GM19463 (cell line): ENCODE measurements at regions not wholly inside any gene's neighbourhood (a gene's known extent, or its start where the extent isn't known, plus 50 kb on each side); places are given as distances from the start of the nearest gene placed in this dataset.
"Not testable (repeated sequence)": the region's sequence is repeated elsewhere in the genome, so short reads cannot be mapped to it uniquely, and the experiment has no call there.

Source experiments
- ATAC-seq: cut with Tn5 transposase; IDR thresholded peaks from one replicate; pipeline ENCODE4 v1.9.1; 2021; ENCODE audit warnings: mild to moderate bottlenecking, moderate library complexity; ENCODE audit not compliant: unreplicated experiment

GRCh38 chr11:109964487-109964886 lies 128.7 kb upstream of the ZC3H12C start:
- no peak for ATAC-seq

GRCh38 chr11:109965445-109965844 lies 127.7 kb upstream of the ZC3H12C start:
- ATAC-seq = not testable (repeated sequence)

GRCh38 chr11:109965926-109966325 lies 127.3 kb upstream of the ZC3H12C start:
- ATAC-seq = peak; percentile 20

GRCh38 chr11:109967136-109967535 lies 126.1 kb upstream of the ZC3H12C start:
- ATAC-seq = not testable (repeated sequence)

DNA sequence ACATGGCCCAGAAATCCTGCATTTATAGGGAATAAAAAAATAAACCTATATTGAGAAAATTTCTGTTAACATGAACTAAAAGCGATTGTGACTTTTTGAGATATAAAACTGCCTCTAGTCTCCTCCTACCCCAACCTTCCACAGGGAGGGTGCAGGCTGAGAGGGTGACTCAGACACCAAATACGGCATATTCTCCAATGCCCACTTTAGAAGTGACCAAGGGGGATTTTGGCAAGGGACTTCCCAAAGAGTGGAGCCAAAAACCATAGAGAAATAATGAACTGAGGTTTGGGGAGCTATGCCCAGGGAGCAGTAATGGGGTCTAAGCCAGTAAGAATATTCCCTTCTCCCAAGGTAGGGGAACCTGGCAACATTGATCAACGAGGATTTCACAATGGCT lies 124.9 kb upstream of the ZC3H12C start:
- ATAC-seq = no peak

DNA sequence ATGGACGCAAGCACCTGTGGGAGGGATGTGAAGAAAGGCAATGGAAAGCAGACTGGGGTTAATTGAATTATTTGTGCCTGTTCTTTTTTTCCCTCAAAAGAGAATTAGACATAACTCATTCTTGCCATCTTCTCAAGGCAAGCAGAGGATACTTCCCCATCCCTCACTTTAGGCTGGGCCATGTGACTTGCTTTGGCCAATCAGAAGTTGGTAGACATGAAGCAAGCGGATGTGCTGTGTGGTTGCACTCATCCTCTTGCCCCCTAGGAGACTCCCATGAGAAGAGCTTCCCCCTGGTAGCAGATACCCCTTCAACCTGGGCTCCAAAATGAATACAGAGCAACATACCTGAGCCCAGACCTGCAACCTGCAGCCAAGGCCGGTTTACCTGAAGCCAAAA lies 124.4 kb upstream of the ZC3H12C start:
- no peak for ATAC-seq

DNA sequence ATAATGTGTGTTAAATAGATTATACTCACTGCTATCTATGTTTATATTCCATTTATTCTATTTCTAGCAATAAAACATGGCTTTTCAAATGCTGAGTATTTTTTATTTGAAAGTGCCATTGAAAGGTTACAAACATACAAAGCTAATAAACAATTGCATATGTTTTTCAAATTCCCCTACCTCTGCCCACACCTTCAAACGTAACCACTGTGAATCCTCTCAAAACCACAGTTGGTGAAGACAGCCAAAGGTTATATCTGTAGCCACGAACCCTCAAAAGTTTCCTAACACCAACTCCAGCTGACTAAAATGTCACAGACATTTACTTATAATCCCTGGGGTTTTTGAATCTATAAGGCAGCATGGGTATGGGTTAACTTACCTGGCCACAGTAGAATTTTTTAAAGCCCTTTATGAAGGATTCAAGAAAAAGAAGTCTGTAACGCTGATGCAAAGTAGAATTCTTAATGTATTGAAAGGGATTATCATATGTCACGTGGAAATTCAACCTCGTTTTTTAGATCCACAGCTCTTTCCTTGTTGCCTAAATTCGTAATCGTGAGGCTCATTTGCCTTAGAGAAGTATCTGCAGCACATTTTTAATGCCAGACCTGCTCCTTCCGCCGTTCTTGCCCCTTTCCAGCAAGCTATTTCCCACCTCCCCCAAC lies 122.5 kb upstream of the ZC3H12C start:
- peak; percentile 56 for ATAC-seq

- peak; percentile 7 for ATAC-seq
These were observed 122.0 kb upstream of the ZC3H12C start for GRCh38 chr11:109971184-109971523.

DNA sequence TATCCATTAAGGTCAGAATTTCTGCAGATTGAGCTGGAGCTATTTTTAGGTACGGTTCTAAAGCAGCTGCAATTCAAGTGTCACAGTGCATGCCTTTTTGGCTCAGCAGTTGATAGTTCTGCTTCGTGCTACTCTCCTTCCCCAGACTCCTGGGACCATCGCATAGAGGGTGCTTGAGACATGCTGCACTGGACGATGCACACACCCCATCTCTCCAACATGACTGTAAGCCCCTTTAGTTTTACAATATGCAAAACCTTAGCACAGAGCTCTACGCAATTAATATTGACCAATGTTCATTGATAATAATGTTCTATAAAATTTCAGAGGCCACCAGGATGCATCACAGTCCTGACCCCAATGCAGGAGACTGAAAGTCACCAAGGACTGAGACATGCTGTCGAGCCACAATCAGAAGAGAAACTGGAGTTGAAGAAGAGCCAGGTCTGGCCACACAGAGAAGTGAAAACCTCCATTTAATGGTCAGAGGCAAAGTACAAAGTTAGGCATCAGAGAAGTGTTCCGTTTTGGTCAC lies 120.9 kb upstream of the ZC3H12C start:
- peak; percentile 49 for ATAC-seq

- ATAC-seq = no peak
These were observed 120.3 kb upstream of the ZC3H12C start for GRCh38 chr11:109972939-109973338.

DNA sequence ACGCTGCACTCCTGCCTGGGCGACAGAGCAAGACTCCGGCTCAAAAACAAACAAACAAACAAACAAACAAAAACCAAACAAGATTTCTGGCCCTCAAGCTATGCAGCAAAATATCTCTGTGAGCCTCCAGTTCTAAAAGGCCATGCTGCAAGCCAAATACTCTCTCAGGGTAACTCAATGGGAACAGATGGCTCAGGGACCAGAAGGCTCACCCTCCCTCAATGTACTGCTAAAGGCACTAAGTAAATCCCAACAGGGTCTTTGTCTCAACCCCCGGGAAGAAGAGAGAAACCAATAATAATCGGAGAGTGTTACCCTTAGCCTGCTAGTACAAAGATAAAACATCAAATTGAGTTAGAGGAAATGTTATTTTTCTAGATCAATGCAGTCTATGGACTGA lies 119.7 kb upstream of the ZC3H12C start:
- no peak for ATAC-seq

- ATAC-seq = no peak
These were observed 118.7 kb upstream of the ZC3H12C start for GRCh38 chr11:109974523-109974922.

DNA sequence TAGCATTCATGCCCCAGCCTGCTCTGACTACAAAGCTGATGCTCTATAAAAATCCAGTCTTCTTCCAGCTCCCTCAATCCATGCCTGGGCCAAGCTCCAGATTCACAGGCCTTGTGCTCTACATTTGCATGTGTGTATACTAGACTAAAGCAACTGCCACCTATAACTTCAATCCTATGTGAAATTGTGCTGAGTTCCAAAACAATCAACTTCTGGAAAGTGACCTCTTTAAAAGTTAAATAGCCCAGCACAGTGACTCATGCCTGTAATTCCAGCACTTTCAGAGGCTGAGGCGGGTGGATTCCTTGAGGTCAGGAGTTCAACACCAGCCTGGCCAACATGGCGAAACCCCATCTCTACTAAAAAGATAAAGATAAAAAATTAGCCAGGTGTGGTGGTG lies 114.3 kb upstream of the ZC3H12C start:
- ATAC-seq = no peak

DNA sequence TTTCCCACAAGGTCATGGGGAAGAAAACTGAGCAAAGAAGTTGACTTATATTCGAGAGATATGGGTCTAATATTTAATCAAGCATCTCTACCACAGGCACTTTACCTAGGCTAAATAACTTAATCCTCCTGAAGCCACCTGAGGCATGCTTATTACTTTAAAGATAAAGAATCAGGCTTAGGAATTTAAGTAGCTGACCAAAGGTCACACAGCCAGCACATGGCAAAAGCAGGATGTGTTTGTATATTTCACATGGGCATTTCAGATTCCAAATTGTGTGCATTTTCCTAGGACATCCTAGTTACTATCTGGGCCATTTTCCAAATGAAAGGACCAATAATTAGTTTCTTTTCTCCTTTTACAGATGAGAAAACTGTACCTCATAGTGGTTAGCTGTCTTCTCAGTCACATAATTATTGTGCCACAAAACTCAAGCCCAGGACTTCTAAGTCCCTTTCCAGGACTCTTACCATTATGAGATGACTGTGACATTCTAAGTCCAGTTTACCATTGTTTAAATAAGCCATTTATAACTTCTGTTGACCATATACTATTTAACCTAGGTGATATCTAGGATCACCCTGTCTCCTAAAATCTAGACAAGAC lies 112.1 kb upstream of the ZC3H12C start:
- ATAC-seq = no peak

GRCh38 chr11:109983358-109983757 lies 109.8 kb upstream of the ZC3H12C start:
- ATAC-seq = no peak

DNA sequence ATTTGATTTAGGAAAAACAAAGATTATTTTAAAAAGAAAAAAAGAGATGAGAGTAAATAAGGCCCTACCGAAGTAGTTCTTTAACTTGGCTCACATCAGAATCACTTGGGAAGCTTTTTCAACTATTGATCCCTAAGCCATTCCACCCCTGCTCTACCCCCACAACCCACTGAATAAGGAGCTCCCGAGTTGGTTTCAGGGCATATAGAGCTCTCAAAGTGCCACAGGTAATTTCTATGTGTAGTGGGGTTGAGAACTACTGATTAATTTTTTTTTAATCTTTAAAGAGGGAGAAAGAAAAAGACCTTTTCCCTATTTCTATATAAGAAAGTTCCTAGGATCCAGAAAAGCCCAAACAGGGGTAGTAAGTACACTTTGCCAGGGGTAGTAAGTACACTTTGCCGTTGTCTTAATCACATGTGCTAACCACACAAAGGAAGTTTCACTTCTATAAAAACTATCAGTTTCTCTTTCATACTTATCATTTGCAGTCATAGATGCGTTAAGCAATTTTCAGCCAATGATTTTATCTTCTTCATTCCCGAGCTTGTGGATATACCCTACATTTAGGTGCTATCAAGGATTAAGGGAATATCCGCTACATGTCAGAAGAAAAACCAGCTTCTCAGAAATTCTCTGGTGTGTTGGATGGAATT lies 108.4 kb upstream of the ZC3H12C start:
- ATAC-seq = peak; percentile 88

- ATAC-seq = no peak
These were observed 106.7 kb upstream of the ZC3H12C start for GRCh38 chr11:109986488-109986887.

DNA sequence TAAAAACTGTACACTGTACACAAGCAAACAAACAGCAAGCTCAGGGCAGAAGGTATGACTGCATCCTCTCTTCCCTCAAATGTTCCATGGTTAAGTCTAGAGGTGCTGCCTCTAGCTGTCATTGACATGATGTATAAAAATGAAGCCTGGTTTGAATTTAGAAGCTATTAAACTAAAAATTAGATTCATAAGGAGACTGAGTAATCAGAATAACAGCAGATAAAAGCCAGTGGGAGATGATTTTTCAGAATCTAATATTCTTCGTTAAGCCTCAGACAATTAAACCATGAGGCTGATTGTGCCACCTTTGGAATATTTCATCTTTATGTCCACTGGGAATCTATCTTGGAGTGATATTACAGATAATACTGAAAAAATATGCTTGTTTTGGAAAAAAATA lies 101.4 kb upstream of the ZC3H12C start:
- no peak for ATAC-seq

DNA sequence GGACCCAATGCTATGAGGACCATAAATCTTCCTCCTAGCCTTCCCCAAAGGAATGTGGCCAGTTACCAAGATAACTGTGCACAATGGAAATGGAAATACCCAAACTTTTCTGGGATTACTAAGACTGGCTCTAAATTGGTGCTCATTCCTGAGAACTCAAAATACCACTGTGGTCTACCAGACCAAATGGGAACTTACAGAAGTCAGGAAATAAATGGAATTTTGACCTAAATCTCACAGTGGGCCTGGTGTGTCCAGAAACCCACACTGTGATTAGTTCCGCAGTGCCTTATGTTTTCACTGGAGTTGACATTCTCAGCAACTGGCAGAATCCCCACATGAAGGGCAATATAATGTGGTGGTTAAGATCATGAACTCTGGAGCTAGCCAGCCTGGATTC lies 99.4 kb upstream of the ZC3H12C start:
- ATAC-seq = no peak

GRCh38 chr11:109994907-109995306 lies 98.3 kb upstream of the ZC3H12C start:
- ATAC-seq = no peak

GRCh38 chr11:109996060-109996459 lies 97.1 kb upstream of the ZC3H12C start:
- no peak for ATAC-seq

GRCh38 chr11:109998921-109999320 lies 94.3 kb upstream of the ZC3H12C start:
- no peak for ATAC-seq
